Activated naive CD8-positive, alpha-beta T cell treated with anti-CD3 and anti-CD28 coated beads, Interleukin-2, amount 50 U/mL, for 24 hours (primary cell): ENCODE measurements at regions not wholly inside any gene's neighbourhood (a gene's known extent, or its start where the extent isn't known, plus 50 kb on each side); places are given as distances from the start of the nearest gene placed in this dataset.
"Not testable (repeated sequence)": the region's sequence is repeated elsewhere in the genome, so short reads cannot be mapped to it uniquely, and the experiment has no call there.

Experiments used
- ATAC-seq: fragments of 150-1000 bp; cut with Tn5 transposase; one replicate; pipeline ENCODE4 v1.10.0; 2021
- DNase-seq: peaks from one replicate; pipeline ENCODE4 v3.0.0; 2021
- H3K27ac Mint-ChIP-seq: one replicate; pipeline ENCODE4 v1.8.0; 2021; ENCODE audit warnings: mild to moderate bottlenecking, mixed read lengths
- H3K27me3 Mint-ChIP-seq: one replicate; pipeline ENCODE4 v1.8.0; 2021; ENCODE audit warnings: mixed read lengths
- H3K36me3 Mint-ChIP-seq: one replicate; pipeline ENCODE4 v1.8.0; 2021; ENCODE audit warnings: low read depth, mixed read lengths
- H3K4me1 Mint-ChIP-seq: one replicate; pipeline ENCODE4 v1.8.0; 2021; ENCODE audit warnings: mixed read lengths
- H3K4me3 Mint-ChIP-seq: one replicate; pipeline ENCODE4 v1.8.0; 2021; ENCODE audit warnings: mild to moderate bottlenecking, moderate library complexity, mixed read lengths
- H3K9me3 Mint-ChIP-seq: one replicate; pipeline ENCODE4 v1.8.0; 2021; ENCODE audit warnings: mixed read lengths

- H3K9me3 Mint-ChIP-seq: no peaks in the 10 kb centered on the region
- H3K4me1 Mint-ChIP-seq: no peaks in the 10 kb centered on the region
- no peaks in the 10 kb centered on the region for H3K36me3 Mint-ChIP-seq
- no peak overlapping the region for H3K27ac Mint-ChIP-seq
- DNase-seq: no peak
- no peak overlapping the region for H3K4me3 Mint-ChIP-seq
- no peak for ATAC-seq
- peaks cover 2% of the 10 kb centered on the region for H3K27me3 Mint-ChIP-seq
Observed at GRCh38 chr2:121839584-121839983, 84.1 kb downstream of the TSN start.

GRCh38 chr2:121849236-121849635 is 93.8 kb downstream of the TSN start:
- Mint-ChIP-seq H3K27ac (no peak overlapping the region), H3K4me3 (no peak overlapping the region), H3K9me3 (no peaks in the 10 kb centered on the region), H3K36me3 (no peaks in the 10 kb centered on the region), H3K4me1 (no peaks in the 10 kb centered on the region), H3K27me3 (no peaks in the 10 kb centered on the region)
- DNase-seq (no peak), ATAC-seq (no peak)

- not testable (repeated sequence) for H3K4me1 Mint-ChIP-seq, DNase-seq, H3K4me3 Mint-ChIP-seq, H3K27me3 Mint-ChIP-seq, H3K27ac Mint-ChIP-seq, H3K9me3 Mint-ChIP-seq, H3K36me3 Mint-ChIP-seq, ATAC-seq
Observed at GRCh38 chr2:121853149-121853548, 97.7 kb downstream of the TSN start.

GRCh38 chr2:121855510-121855909 is 100.1 kb downstream of the TSN start:
- Mint-ChIP-seq H3K27ac (no peak overlapping the region), H3K27me3 (peaks cover 16% of the 10 kb centered on the region), H3K4me3 (no peak overlapping the region), H3K9me3 (no peaks in the 10 kb centered on the region), H3K4me1 (no peaks in the 10 kb centered on the region), H3K36me3 (no peaks in the 10 kb centered on the region)
- ATAC-seq (no peak), DNase-seq (no peak)

- no peak for DNase-seq
- Mint-ChIP-seq H3K4me3 (no peak overlapping the region), H3K27me3 (peaks cover 23% of the 10 kb centered on the region), H3K4me1 (no peaks in the 10 kb centered on the region), H3K27ac (no peak overlapping the region), H3K9me3 (no peaks in the 10 kb centered on the region), H3K36me3 (no peaks in the 10 kb centered on the region)
- no peak for ATAC-seq
Observed at GRCh38 chr2:121856360-121856759, 100.9 kb downstream of the TSN start.

- Mint-ChIP-seq H3K9me3 (no peaks in the 10 kb centered on the region), H3K36me3 (no peaks in the 10 kb centered on the region), H3K4me3 (no peak overlapping the region), H3K27me3 (peaks cover 23% of the 10 kb centered on the region), H3K4me1 (no peaks in the 10 kb centered on the region), H3K27ac (no peak overlapping the region)
- DNase-seq: no peak
- ATAC-seq: peak; percentile 36
Observed at GRCh38 chr2:121858369-121858768, 102.9 kb downstream of the TSN start.

GRCh38 chr2:121858847-121859246 is 103.4 kb downstream of the TSN start:
- no peak overlapping the region for H3K4me3 Mint-ChIP-seq
- H3K4me1 Mint-ChIP-seq: no peaks in the 10 kb centered on the region
- DNase-seq: no peak
- no peak for ATAC-seq
- no peak overlapping the region for H3K27ac Mint-ChIP-seq
- H3K9me3 Mint-ChIP-seq: no peaks in the 10 kb centered on the region
- H3K27me3 Mint-ChIP-seq: peaks cover 23% of the 10 kb centered on the region
- H3K36me3 Mint-ChIP-seq: no peaks in the 10 kb centered on the region

GRCh38 chr2:121860033-121860757 is 104.7 kb downstream of the TSN start:
- Mint-ChIP-seq H3K4me3 (no peak overlapping the region), H3K27ac (no peak overlapping the region), H3K36me3 (no peaks in the 10 kb centered on the region), H3K4me1 (no peaks in the 10 kb centered on the region), H3K9me3 (no peaks in the 10 kb centered on the region), H3K27me3 (peaks cover 23% of the 10 kb centered on the region)
- no peak for ATAC-seq
- DNase-seq: no peak

- no peaks in the 10 kb centered on the region for H3K4me1 Mint-ChIP-seq
- H3K4me3 Mint-ChIP-seq: no peak overlapping the region
- DNase-seq: no peak
- no peaks in the 10 kb centered on the region for H3K9me3 Mint-ChIP-seq
- H3K27ac Mint-ChIP-seq: no peak overlapping the region
- no peaks in the 10 kb centered on the region for H3K36me3 Mint-ChIP-seq
- no peak for ATAC-seq
- H3K27me3 Mint-ChIP-seq: peaks cover 23% of the 10 kb centered on the region
Observed at GRCh38 chr2:121860758-121861227, 105.3 kb downstream of the TSN start.

GRCh38 chr2:121862286-121862685 is 106.8 kb downstream of the TSN start:
- Mint-ChIP-seq H3K27me3 (peaks cover 17% of the 10 kb centered on the region), H3K9me3 (no peaks in the 10 kb centered on the region), H3K4me1 (no peaks in the 10 kb centered on the region), H3K4me3 (no peak overlapping the region), H3K36me3 (no peaks in the 10 kb centered on the region), H3K27ac (no peak overlapping the region)
- DNase-seq (no peak), ATAC-seq (no peak)

- no peak overlapping the region for H3K4me3 Mint-ChIP-seq
- peaks cover 3% of the 10 kb centered on the region for H3K27me3 Mint-ChIP-seq
- DNase-seq (no peak), ATAC-seq (no peak)
- H3K4me1 Mint-ChIP-seq: no peaks in the 10 kb centered on the region
- H3K36me3 Mint-ChIP-seq: no peaks in the 10 kb centered on the region
- no peak overlapping the region for H3K27ac Mint-ChIP-seq
- H3K9me3 Mint-ChIP-seq: no peaks in the 10 kb centered on the region
Observed at GRCh38 chr2:121865914-121866313, 110.5 kb downstream of the TSN start.

GRCh38 chr2:121866789-121867188 is 111.3 kb downstream of the TSN start:
- no peak for ATAC-seq

GRCh38 chr2:121868652-121869051 is 113.2 kb downstream of the TSN start:
- no peaks in the 10 kb centered on the region for H3K27me3 Mint-ChIP-seq
- no peaks in the 10 kb centered on the region for H3K36me3 Mint-ChIP-seq
- no peak overlapping the region for H3K27ac Mint-ChIP-seq
- H3K9me3 Mint-ChIP-seq: no peaks in the 10 kb centered on the region
- H3K4me1 Mint-ChIP-seq: no peaks in the 10 kb centered on the region
- DNase-seq: no peak
- ATAC-seq: no peak
- H3K4me3 Mint-ChIP-seq: no peak overlapping the region

More at GRCh38 chr2:121866789-121867188, 111.3 kb downstream of the TSN start:
- Mint-ChIP-seq H3K27me3 (no peaks in the 10 kb centered on the region), H3K4me3 (no peak overlapping the region), H3K36me3 (no peaks in the 10 kb centered on the region), H3K4me1 (no peaks in the 10 kb centered on the region), H3K27ac (no peak overlapping the region), H3K9me3 (no peaks in the 10 kb centered on the region)
- no peak for DNase-seq

GRCh38 chr2:121869363-121869762 is 113.9 kb downstream of the TSN start:
- DNase-seq: no peak
- H3K27ac Mint-ChIP-seq: no peak overlapping the region
- no peak overlapping the region for H3K4me3 Mint-ChIP-seq
- no peaks in the 10 kb centered on the region for H3K27me3 Mint-ChIP-seq
- H3K36me3 Mint-ChIP-seq: no peaks in the 10 kb centered on the region
- ATAC-seq: no peak
- no peaks in the 10 kb centered on the region for H3K9me3 Mint-ChIP-seq
- H3K4me1 Mint-ChIP-seq: no peaks in the 10 kb centered on the region

- Mint-ChIP-seq H3K27ac (no peak overlapping the region), H3K36me3 (no peaks in the 10 kb centered on the region), H3K4me3 (no peak overlapping the region), H3K9me3 (no peaks in the 10 kb centered on the region), H3K27me3 (no peaks in the 10 kb centered on the region), H3K4me1 (no peaks in the 10 kb centered on the region)
- no peak for ATAC-seq
- no peak for DNase-seq
Observed at GRCh38 chr2:121869873-121870272, 114.4 kb downstream of the TSN start.

GRCh38 chr2:121872651-121873050 is 117.2 kb downstream of the TSN start:
- DNase-seq (no peak), ATAC-seq (no peak)
- Mint-ChIP-seq H3K4me3 (no peak overlapping the region), H3K27ac (no peak overlapping the region), H3K9me3 (no peaks in the 10 kb centered on the region), H3K27me3 (no peaks in the 10 kb centered on the region), H3K36me3 (no peaks in the 10 kb centered on the region), H3K4me1 (no peaks in the 10 kb centered on the region)
